MM.1S (cell line): ENCODE measurements at regions not wholly inside any gene's neighbourhood (a gene's known extent, or its start where the extent isn't known, plus 50 kb on each side); places are given as distances from the start of the nearest gene placed in this dataset.
"Not testable (repeated sequence)": the region's sequence is repeated elsewhere in the genome, so short reads cannot be mapped to it uniquely, and the experiment has no call there.

Source experiments
- DNase-seq: peaks from one replicate; pipeline ENCODE4 v3.0.0-alpha.2; 2015
- H2AFZ ChIP-seq: fragments of 300-600 bp; sonication (generic); 2 replicates; pipeline ENCODE4 v1.6.0; 2016; ENCODE audit warnings: antibody characterized with exemption, low read length
- H3F3A ChIP-seq: fragments of 300-600 bp; sonication (generic); 2 replicates; pipeline ENCODE4 v1.6.1; 2016; ENCODE audit warnings: mild to moderate bottlenecking, antibody characterized with exemption, low read length, moderate library complexity, mixed read lengths; ENCODE audit not compliant: insufficient read depth
- H3K27ac ChIP-seq: fragments of 300-600 bp; sonication (generic); 2 replicates; pipeline ENCODE4 v1.5.1; 2016; ENCODE audit warnings: mild to moderate bottlenecking, low read length
- H3K27me3 ChIP-seq: fragments of 300-600 bp; sonication (generic); replicated peaks from 2 replicates; pipeline ENCODE4 v1.6.0; 2016; ENCODE audit warnings: low read length; ENCODE audit not compliant: insufficient read depth
- H3K36me3 ChIP-seq: fragments of 300-600 bp; sonication (generic); replicated peaks from 2 replicates; pipeline ENCODE4 v1.6.1; 2016; ENCODE audit warnings: mild to moderate bottlenecking, low read length, mixed read lengths; ENCODE audit not compliant: insufficient read depth
- H3K4me1 ChIP-seq: fragments of 300-600 bp; sonication (generic); 2 replicates; pipeline ENCODE4 v1.6.1; 2016; ENCODE audit warnings: low read length, mixed read lengths
- H3K4me2 ChIP-seq: fragments of 300-600 bp; sonication (generic); 2 replicates; pipeline ENCODE4 v1.6.0; 2016; ENCODE audit warnings: low read depth, low read length
- H3K4me3 ChIP-seq: fragments of 300-600 bp; sonication (generic); 2 replicates; pipeline ENCODE4 v1.5.1; 2016; ENCODE audit warnings: low read length, mixed read lengths
- H3K79me2 ChIP-seq: fragments of 300-600 bp; sonication (generic); 2 replicates; pipeline ENCODE4 v1.6.1; 2016; ENCODE audit warnings: mixed run types, low read length, mixed read lengths
- H3K9ac ChIP-seq: fragments of 300-600 bp; sonication (generic); 2 replicates; pipeline ENCODE4 v1.6.1; 2016; ENCODE audit warnings: low read length, mixed read lengths
- H3K9me2 ChIP-seq: fragments of 300-600 bp; sonication (generic); replicated peaks from 2 replicates; pipeline ENCODE4 v1.6.1; 2016; ENCODE audit warnings: mild to moderate bottlenecking, low read length, mixed read lengths; ENCODE audit not compliant: insufficient read depth
- H3K9me3 ChIP-seq: fragments of 300-600 bp; sonication (generic); replicated peaks from 2 replicates; pipeline ENCODE4 v1.6.1; 2016; ENCODE audit warnings: mild to moderate bottlenecking, low read length, mixed read lengths; ENCODE audit not compliant: insufficient read depth
- H4K20me1 ChIP-seq: fragments of 300-600 bp; sonication (generic); 2 replicates; pipeline ENCODE4 v1.6.1; 2016; ENCODE audit warnings: mild to moderate bottlenecking, low read length, moderate library complexity, mixed read lengths; ENCODE audit not compliant: insufficient read depth
- CTCF ChIP-seq: fragments of 300-600 bp; sonication (generic); IDR thresholded peaks from 2 replicates; pipeline ENCODE4 v1.5.1; 2016; ENCODE audit warnings: antibody characterized with exemption, low read length, mixed read lengths
- EZH2 ChIP-seq: fragments of 300-600 bp; sonication (generic); optimal IDR thresholded peaks from 2 replicates; pipeline ENCODE3; 2017; ENCODE audit warnings: low read depth, mild to moderate bottlenecking, antibody characterized with exemption, low read length, mixed read lengths
- EZH2phosphoT487 ChIP-seq: fragments of 300-600 bp; sonication (generic); IDR thresholded peaks from 2 replicates; pipeline ENCODE4 v1.6.1; 2018; ENCODE audit warnings: antibody characterized with exemption, low read length

- TF ChIP-seq CTCF (no peak), EZH2phosphoT487 (no peak), EZH2 (no peak)
- no peak overlapping the region for H3K4me3 ChIP-seq
- H3K36me3 ChIP-seq, result no peaks in the 10 kb centered on the region
- H2AFZ ChIP-seq, result no peak overlapping the region
- H3K27me3 ChIP-seq, result no peaks in the 10 kb centered on the region
- H3K9ac ChIP-seq, result no peak overlapping the region
- no peaks in the 10 kb centered on the region for H3K79me2 ChIP-seq
- no peak overlapping the region for H3K27ac ChIP-seq
- no peak for DNase-seq
- no peak overlapping the region for H3K4me2 ChIP-seq
- no peaks in the 10 kb centered on the region for H3F3A ChIP-seq
- no peaks in the 10 kb centered on the region for H3K4me1 ChIP-seq
- no peaks in the 10 kb centered on the region for H3K9me3 ChIP-seq
- no peaks in the 10 kb centered on the region for H3K9me2 ChIP-seq
- H4K20me1 ChIP-seq, result no peaks in the 10 kb centered on the region
These were observed 487.5 kb downstream of the TMEM121 start for GRCh38 chr14:106013879-106014376.

- H2AFZ ChIP-seq, H3K27me3 ChIP-seq: not testable (repeated sequence)
These were observed 491.6 kb downstream of the TMEM121 start for GRCh38 chr14:106017952-106018351.

DNA sequence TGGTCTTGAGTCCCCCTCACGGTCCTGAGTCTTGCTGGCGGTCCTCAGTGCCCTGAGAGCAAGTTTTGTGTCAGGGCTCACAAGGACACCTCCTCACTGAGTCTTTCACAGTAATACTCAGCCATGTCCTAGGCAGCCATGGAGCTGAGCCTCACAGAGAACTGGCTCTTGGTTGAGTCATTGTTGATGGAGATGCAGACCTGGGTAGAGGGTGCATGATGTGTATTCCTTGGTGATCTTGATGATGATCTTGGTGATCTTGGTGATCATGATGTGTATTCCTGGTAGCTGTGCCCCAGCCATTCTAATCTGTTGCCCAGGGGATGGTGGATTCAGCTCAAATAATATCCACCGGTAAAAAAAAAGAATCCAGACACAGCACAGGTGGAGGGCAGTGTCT lies 495.4 kb downstream of the TMEM121 start:
- DNase-seq, result no peak
- no peaks in the 10 kb centered on the region for H3K79me2 ChIP-seq
- H3K9me3 ChIP-seq, result no peaks in the 10 kb centered on the region
- no peak overlapping the region for H3K4me2 ChIP-seq
- no peaks in the 10 kb centered on the region for H3K27me3 ChIP-seq
- no peak overlapping the region for H3K9ac ChIP-seq
- H3F3A ChIP-seq, result no peaks in the 10 kb centered on the region
- no peaks in the 10 kb centered on the region for H3K4me1 ChIP-seq
- H3K27ac ChIP-seq, result no peak overlapping the region
- TF ChIP-seq EZH2phosphoT487 (no peak), CTCF (no peak), EZH2 (no peak)
- H3K36me3 ChIP-seq, result no peaks in the 10 kb centered on the region
- H2AFZ ChIP-seq, result no peak overlapping the region
- no peaks in the 10 kb centered on the region for H3K9me2 ChIP-seq
- H4K20me1 ChIP-seq, result no peaks in the 10 kb centered on the region
- H3K4me3 ChIP-seq, result no peak overlapping the region

More at GRCh38 chr14:106017952-106018351, 491.6 kb downstream of the TMEM121 start:
- H3K9me2 ChIP-seq, H4K20me1 ChIP-seq, H3K9ac ChIP-seq, H3K36me3 ChIP-seq, DNase-seq, H3K4me1 ChIP-seq, H3K9me3 ChIP-seq, H3K27ac ChIP-seq, H3K79me2 ChIP-seq, H3K4me3 ChIP-seq, H3F3A ChIP-seq, H3K4me2 ChIP-seq: not testable (repeated sequence)

GRCh38 chr14:106022648-106023047 lies 496.3 kb downstream of the TMEM121 start:
- not testable (repeated sequence) for H3K36me3 ChIP-seq, H3K4me1 ChIP-seq, H3K9me2 ChIP-seq, H3K79me2 ChIP-seq, H3K27me3 ChIP-seq, H3K4me3 ChIP-seq, H3K27ac ChIP-seq, H3F3A ChIP-seq, H3K9me3 ChIP-seq, H2AFZ ChIP-seq, H4K20me1 ChIP-seq, H3K9ac ChIP-seq, H3K4me2 ChIP-seq, DNase-seq
